CD4-positive, alpha-beta T cell (primary cell): ENCODE measurements at regions not wholly inside any gene's neighbourhood (a gene's known extent, or its start where the extent isn't known, plus 50 kb on each side); places are given as distances from the start of the nearest gene placed in this dataset.

Experiments used
- ATAC-seq: fragments of 200-7000 bp; cut with Tn5 transposase; one replicate; pipeline ENCODE4 v1.10.0; 2022; ENCODE audit warnings: mild to moderate bottlenecking; ENCODE audit not compliant: poor library complexity
- CTCF ChIA-PET: fragments of 350-600 bp; sonication (Branson Sonifier 250); formaldehyde crosslinking; loops from one replicate; lab custom pipeline; 2021; ENCODE audit warnings: antibody characterized with exemption, inconsistent platforms; lab: Charles Lee
- POLR2A ChIA-PET: fragments of 350-600 bp; sonication (Branson Sonifier 250); formaldehyde crosslinking; loops from one replicate; lab custom pipeline; 2021; ENCODE audit warnings: antibody characterized with exemption, inconsistent platforms; lab: Charles Lee
- DNase-seq, 14 experiments: peaks; one replicate each; pipeline ENCODE4 v3.0.0-alpha.2; 2013 to 2020; ENCODE audit warnings: mixed read lengths in 2 of 14
- H3K27ac ChIP-seq, 2 donors: one replicate each; pipeline versions ENCODE4 v1.5.1 to v1.7.0; 2013; ENCODE audit warnings: low read length in 2 of 2, low read depth in 1 of 2, mild to moderate bottlenecking in 1 of 2
- H3K27me3 ChIP-seq, 2 experiments: 1 replicate in 1 of 2; 2 replicates in 1 of 2; pipeline versions ENCODE4 v1.6.1 to v1.7.0; 2013; ENCODE audit warnings: low read length in 2 of 2, control low read depth in 1 of 2, mild to moderate bottlenecking in 1 of 2, moderate library complexity in 1 of 2; ENCODE audit not compliant: insufficient read depth in 2 of 2, control insufficient read depth in 1 of 2
- H3K36me3 ChIP-seq: one replicate; pipeline ENCODE4 v1.6.1; 2013; ENCODE audit warnings: low read length, control low read depth; ENCODE audit not compliant: insufficient read depth
- H3K4me1 ChIP-seq: one replicate; pipeline ENCODE4 v1.6.1; 2013; ENCODE audit warnings: low read length, control low read depth; ENCODE audit not compliant: insufficient read depth
- H3K4me3 ChIP-seq: one replicate; pipeline ENCODE4 v1.5.1; 2013; ENCODE audit warnings: mild to moderate bottlenecking, low read length, moderate library complexity
- H3K9me3 ChIP-seq, 2 experiments: 1 replicate in 1 of 2; 2 replicates in 1 of 2; pipeline versions ENCODE4 v1.6.1 to v1.7.0; 2013; ENCODE audit warnings: low read length in 2 of 2, mild to moderate bottlenecking in 2 of 2, control low read depth in 1 of 2, moderate library complexity in 1 of 2; ENCODE audit not compliant: control insufficient read depth in 1 of 2, insufficient read depth in 1 of 2
- H3K27ac Mint-ChIP-seq: one replicate; pipeline ENCODE4 v1.8.0; 2020; ENCODE audit warnings: mixed read lengths
- H3K27me3 Mint-ChIP-seq: one replicate; pipeline ENCODE4 v1.8.0; 2021; ENCODE audit warnings: mixed read lengths
- H3K36me3 Mint-ChIP-seq: one replicate; pipeline ENCODE4 v1.8.0; 2021; ENCODE audit warnings: low read depth, mixed read lengths
- H3K4me1 Mint-ChIP-seq: one replicate; pipeline ENCODE4 v1.8.0; 2021; ENCODE audit warnings: low read depth, mixed read lengths
- H3K4me3 Mint-ChIP-seq: one replicate; pipeline ENCODE4 v1.8.0; 2020; ENCODE audit warnings: mild to moderate bottlenecking, mixed read lengths
- H3K9me3 Mint-ChIP-seq: one replicate; pipeline ENCODE4 v1.8.0; 2020; ENCODE audit warnings: mixed read lengths
- intact Hi-C, 2 experiments: fragments of 100-400 bp; cut with DNase I in 1 of 2; cut with micrococcal nuclease in 1 of 2; formaldehyde crosslinking; loops; one replicate each; pipeline versions ENCODE4 v1.15.1 to v1.9.0; 2023 to 2025; cut with DNase I, micrococcal nuclease
- TF ChIP-seq, protein P1 (sequence below): fragments of 200-600 bp; IDR thresholded peaks from one replicate; pipeline ENCODE4 v1.8.0; 2022; ENCODE audit warnings: antibody characterized with exemption, mild to moderate bottlenecking

GRCh38 chr10:65342245-65342644 is 1583.6 kb upstream of the LRRTM3 start:
- H3K36me3 Mint-ChIP-seq: no peaks in the 10 kb centered on the region
- ChIA-PET CTCF (no interaction called here), POLR2A (no interaction called here)
- no peaks in the 10 kb centered on the region for H3K27me3 Mint-ChIP-seq
- H3K4me3 Mint-ChIP-seq: no peak overlapping the region
- Histone ChIP-seq H3K9me3 (no peaks in the 10 kb centered on the region), H3K27ac (no peak overlapping the region), H3K36me3 (no peaks in the 10 kb centered on the region), H3K4me3 (no peak overlapping the region), H3K4me1 (no peaks in the 10 kb centered on the region), H3K27me3 (no peaks in the 10 kb centered on the region)
- no peak for DNase-seq
- TF ChIP-seq, protein P1, sequence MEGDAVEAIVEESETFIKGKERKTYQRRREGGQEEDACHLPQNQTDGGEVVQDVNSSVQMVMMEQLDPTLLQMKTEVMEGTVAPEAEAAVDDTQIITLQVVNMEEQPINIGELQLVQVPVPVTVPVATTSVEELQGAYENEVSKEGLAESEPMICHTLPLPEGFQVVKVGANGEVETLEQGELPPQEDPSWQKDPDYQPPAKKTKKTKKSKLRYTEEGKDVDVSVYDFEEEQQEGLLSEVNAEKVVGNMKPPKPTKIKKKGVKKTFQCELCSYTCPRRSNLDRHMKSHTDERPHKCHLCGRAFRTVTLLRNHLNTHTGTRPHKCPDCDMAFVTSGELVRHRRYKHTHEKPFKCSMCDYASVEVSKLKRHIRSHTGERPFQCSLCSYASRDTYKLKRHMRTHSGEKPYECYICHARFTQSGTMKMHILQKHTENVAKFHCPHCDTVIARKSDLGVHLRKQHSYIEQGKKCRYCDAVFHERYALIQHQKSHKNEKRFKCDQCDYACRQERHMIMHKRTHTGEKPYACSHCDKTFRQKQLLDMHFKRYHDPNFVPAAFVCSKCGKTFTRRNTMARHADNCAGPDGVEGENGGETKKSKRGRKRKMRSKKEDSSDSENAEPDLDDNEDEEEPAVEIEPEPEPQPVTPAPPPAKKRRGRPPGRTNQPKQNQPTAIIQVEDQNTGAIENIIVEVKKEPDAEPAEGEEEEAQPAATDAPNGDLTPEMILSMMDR: no peak
- H3K9me3 Mint-ChIP-seq: peaks cover 6% of the 10 kb centered on the region
- H3K27ac Mint-ChIP-seq: no peak overlapping the region
- no peak for ATAC-seq
- no peaks in the 10 kb centered on the region for H3K4me1 Mint-ChIP-seq
- intact Hi-C loops: no loop called here

- DNase-seq: no peak
- intact Hi-C loops: no loop called here
- Mint-ChIP-seq H3K27me3 (no peaks in the 10 kb centered on the region), H3K27ac (no peak overlapping the region), H3K4me3 (no peak overlapping the region), H3K9me3 (peaks cover 5% of the 10 kb centered on the region), H3K36me3 (no peaks in the 10 kb centered on the region), H3K4me1 (no peaks in the 10 kb centered on the region)
- CTCF ChIA-PET: interaction anchor here (0.7 kb wide), 1 partner anchor 1350 kb away, joined by 4 read pairs; no protein-coding TSS in a partner anchor
- Histone ChIP-seq H3K4me1 (no peaks in the 10 kb centered on the region), H3K4me3 (no peak overlapping the region), H3K27me3 (no peaks in the 10 kb centered on the region), H3K27ac (no peak overlapping the region), H3K9me3 (no peaks in the 10 kb centered on the region), H3K36me3 (no peaks in the 10 kb centered on the region)
- ATAC-seq: no peak
- POLR2A ChIA-PET: no interaction called here
- TF ChIP-seq, protein P1: no peak
Observed at GRCh38 chr10:65346466-65346865, 1579.4 kb upstream of the LRRTM3 start.

- no peaks in the 10 kb centered on the region for H3K4me1 Mint-ChIP-seq
- no peak overlapping the region for H3K27ac ChIP-seq
- H3K36me3 ChIP-seq: no peaks in the 10 kb centered on the region
- H3K4me3 ChIP-seq: no peak overlapping the region
- no peaks in the 10 kb centered on the region for H3K27me3 Mint-ChIP-seq
- H3K9me3 Mint-ChIP-seq: peaks cover 8% of the 10 kb centered on the region
- ChIA-PET POLR2A (no interaction called here), CTCF (no interaction called here)
- DNase-seq (no peak), ATAC-seq (no peak)
- H3K4me3 Mint-ChIP-seq: no peak overlapping the region
- H3K4me1 ChIP-seq: no peaks in the 10 kb centered on the region
- H3K27me3 ChIP-seq: no peaks in the 10 kb centered on the region
- H3K27ac Mint-ChIP-seq: no peak overlapping the region
- intact Hi-C loops: no loop called here
- TF ChIP-seq, protein P1: no peak
- H3K36me3 Mint-ChIP-seq: no peaks in the 10 kb centered on the region
- H3K9me3 ChIP-seq: peaks cover 0 to 3% of the 10 kb centered on the region in 2 experiments
Observed at GRCh38 chr10:65348637-65349036, 1577.2 kb upstream of the LRRTM3 start.
